Endothelial cell (in vitro differentiated cells): ENCODE measurements at regions not wholly inside any gene's neighbourhood (a gene's known extent, or its start where the extent isn't known, plus 50 kb on each side); places are given as distances from the start of the nearest gene placed in this dataset.

ENCODE experiments used
- DNase-seq: peaks from one replicate; pipeline ENCODE4 v3.0.0; 2021; ENCODE audit warnings: low spot score
- H3K27ac Mint-ChIP-seq: one replicate; pipeline ENCODE4 v1.8.0; 2021; ENCODE audit warnings: mixed read lengths, inconsistent platforms; ENCODE audit not compliant: unreplicated experiment
- H3K27me3 Mint-ChIP-seq: one replicate; pipeline ENCODE4 v1.8.0; 2021; ENCODE audit warnings: mild to moderate bottlenecking, moderate library complexity, mixed read lengths, inconsistent platforms; ENCODE audit not compliant: unreplicated experiment
- H3K36me3 Mint-ChIP-seq: one replicate; pipeline ENCODE4 v1.8.0; 2021; ENCODE audit warnings: mild to moderate bottlenecking, low read depth, mixed read lengths, inconsistent platforms; ENCODE audit not compliant: unreplicated experiment
- H3K4me1 Mint-ChIP-seq: one replicate; pipeline ENCODE4 v1.8.0; 2021; ENCODE audit warnings: mild to moderate bottlenecking, mixed read lengths, inconsistent platforms; ENCODE audit not compliant: unreplicated experiment
- H3K4me3 Mint-ChIP-seq: one replicate; pipeline ENCODE4 v1.8.0; 2021; ENCODE audit warnings: mild to moderate bottlenecking, mixed read lengths, inconsistent platforms; ENCODE audit not compliant: unreplicated experiment
- H3K9me3 Mint-ChIP-seq: one replicate; pipeline ENCODE4 v1.8.0; 2021; ENCODE audit warnings: mixed read lengths, inconsistent platforms; ENCODE audit not compliant: unreplicated experiment
- CTCF ChIP-seq: fragments of 200-600 bp; sonication (generic); IDR thresholded peaks from one replicate; pipeline ENCODE4 v1.5.0; 2021; ENCODE audit warnings: antibody characterized with exemption; ENCODE audit not compliant: unreplicated experiment

GRCh38 chr3:110166791-110167190 lies 829.4 kb upstream of the DPPA4 start:
- no peaks in the 10 kb centered on the region for H3K27me3 Mint-ChIP-seq
- no peak for TF ChIP-seq CTCF
- no peaks in the 10 kb centered on the region for H3K9me3 Mint-ChIP-seq
- H3K4me1 Mint-ChIP-seq, result no peaks in the 10 kb centered on the region
- no peaks in the 10 kb centered on the region for H3K36me3 Mint-ChIP-seq
- no peak for DNase-seq
- no peak overlapping the region for H3K4me3 Mint-ChIP-seq
- H3K27ac Mint-ChIP-seq, result no peak overlapping the region

GRCh38 chr3:110174908-110175307 lies 837.6 kb upstream of the DPPA4 start:
- Mint-ChIP-seq H3K9me3 (no peaks in the 10 kb centered on the region), H3K36me3 (no peaks in the 10 kb centered on the region), H3K4me1 (no peaks in the 10 kb centered on the region), H3K27me3 (no peaks in the 10 kb centered on the region), H3K4me3 (no peak overlapping the region), H3K27ac (no peak overlapping the region)
- no peak for TF ChIP-seq CTCF
- DNase-seq, result no peak

- no peaks in the 10 kb centered on the region for H3K27me3 Mint-ChIP-seq
- H3K27ac Mint-ChIP-seq, result no peak overlapping the region
- no peaks in the 10 kb centered on the region for H3K9me3 Mint-ChIP-seq
- no peaks in the 10 kb centered on the region for H3K4me1 Mint-ChIP-seq
- DNase-seq, result no peak
- no peak for TF ChIP-seq CTCF
- no peaks in the 10 kb centered on the region for H3K36me3 Mint-ChIP-seq
- no peak overlapping the region for H3K4me3 Mint-ChIP-seq
Measured at GRCh38 chr3:110178965-110179364, 841.6 kb upstream of the DPPA4 start.

- Mint-ChIP-seq H3K36me3 (no peaks in the 10 kb centered on the region), H3K9me3 (no peaks in the 10 kb centered on the region), H3K4me1 (no peaks in the 10 kb centered on the region), H3K27ac (no peak overlapping the region), H3K27me3 (no peaks in the 10 kb centered on the region), H3K4me3 (no peak overlapping the region)
- no peak for DNase-seq
- no peak for TF ChIP-seq CTCF
Measured at GRCh38 chr3:110180733-110181132, 843.4 kb upstream of the DPPA4 start.

- H3K27ac Mint-ChIP-seq, result no peak overlapping the region
- no peaks in the 10 kb centered on the region for H3K9me3 Mint-ChIP-seq
- H3K4me1 Mint-ChIP-seq, result no peaks in the 10 kb centered on the region
- no peak overlapping the region for H3K4me3 Mint-ChIP-seq
- DNase-seq, result no peak
- no peak for TF ChIP-seq CTCF
- H3K36me3 Mint-ChIP-seq, result no peaks in the 10 kb centered on the region
- H3K27me3 Mint-ChIP-seq, result no peaks in the 10 kb centered on the region
Measured at GRCh38 chr3:110181226-110181625, 843.9 kb upstream of the DPPA4 start.
